Astrocyte of the hippocampus (primary cell): ENCODE measurements at regions not wholly inside any gene's neighbourhood (a gene's known extent, or its start where the extent isn't known, plus 50 kb on each side); places are given as distances from the start of the nearest gene placed in this dataset.

Experiments
- DNase-seq: peaks from one replicate; pipeline ENCODE4 v3.0.0; 2011; ENCODE audit warnings: low read depth, low spot score

GRCh38 chr18:78107363-78107762 is 857.7 kb downstream of the GALR1 start:
- no peak for DNase-seq

GRCh38 chr18:78108554-78108953 is 858.9 kb downstream of the GALR1 start:
- no peak for DNase-seq

GRCh38 chr18:78113136-78113939 is 863.7 kb downstream of the GALR1 start:
- no peak for DNase-seq

- no peak for DNase-seq
Observed at GRCh38 chr18:78113940-78114251, 864.2 kb downstream of the GALR1 start.

- DNase-seq = no peak
Observed at GRCh38 chr18:78115896-78116561, 863.6 kb upstream of the SALL3 start.

- DNase-seq = no peak
Observed at GRCh38 chr18:78123144-78123909, 856.3 kb upstream of the SALL3 start.

GRCh38 chr18:78123926-78124797 is 855.5 kb upstream of the SALL3 start:
- no peak for DNase-seq

- no peak for DNase-seq
Observed at GRCh38 chr18:78125206-78125896, 854.3 kb upstream of the SALL3 start.

GRCh38 chr18:78126106-78126505 is 853.5 kb upstream of the SALL3 start:
- no peak for DNase-seq

GRCh38 chr18:78126536-78126935 is 853.1 kb upstream of the SALL3 start:
- DNase-seq = no peak

GRCh38 chr18:78127041-78127440 is 852.6 kb upstream of the SALL3 start:
- no peak for DNase-seq

GRCh38 chr18:78128004-78128403 is 851.6 kb upstream of the SALL3 start:
- DNase-seq = no peak

GRCh38 chr18:78129260-78129659 is 850.4 kb upstream of the SALL3 start:
- DNase-seq = no peak

GRCh38 chr18:78130232-78131195 is 849.1 kb upstream of the SALL3 start:
- DNase-seq = no peak

- DNase-seq = no peak
Observed at GRCh38 chr18:78133729-78134128, 845.9 kb upstream of the SALL3 start.

- DNase-seq = no peak
Observed at GRCh38 chr18:78136986-78137385, 842.6 kb upstream of the SALL3 start.

- DNase-seq = no peak
Observed at GRCh38 chr18:78138983-78139496, 840.6 kb upstream of the SALL3 start.

GRCh38 chr18:78140294-78140693 is 839.3 kb upstream of the SALL3 start:
- DNase-seq = no peak

- DNase-seq = no peak
Observed at GRCh38 chr18:78144669-78145068, 834.9 kb upstream of the SALL3 start.

- no peak for DNase-seq
Observed at GRCh38 chr18:78145096-78145495, 834.5 kb upstream of the SALL3 start.
